AG04450 (cell line): ENCODE measurements at regions not wholly inside any gene's neighbourhood (a gene's known extent, or its start where the extent isn't known, plus 50 kb on each side); places are given as distances from the start of the nearest gene placed in this dataset.

Experiments used
- CTCF ChIA-PET: fragments of 300-600, 350-600 bp; formaldehyde crosslinking; extraction: SDS; loops from one replicate; lab custom pipeline; 2022; ENCODE audit warnings: antibody characterized with exemption, inconsistent platforms; lab: Charles Lee
- POLR2A ChIA-PET: fragments of 350-600 bp; formaldehyde crosslinking; extraction: SDS; loops from one replicate; lab custom pipeline; 2021; ENCODE audit warnings: antibody characterized with exemption, inconsistent platforms; lab: Yijun Ruan, JAX
- DNase-seq: peaks from one replicate; pipeline ENCODE4 v3.0.0-alpha.2; 2011; ENCODE audit warnings: low read depth, low spot score
- H3K27ac ChIP-seq: one replicate; pipeline ENCODE4 v1.5.1; 2012; ENCODE audit warnings: low read depth, low read length, control low read depth
- H3K27me3 ChIP-seq: one replicate; pipeline ENCODE4 v1.6.0; 2012; ENCODE audit warnings: low read length; ENCODE audit not compliant: control insufficient read depth, insufficient read depth
- H3K4me3 ChIP-seq: 2 replicates; pipeline ENCODE4 v1.5.1; 2011; ENCODE audit warnings: mild to moderate bottlenecking, low read depth, low read length, control low read depth
- H3K9me3 ChIP-seq: 2 replicates; pipeline ENCODE4 v1.5.1; 2012; ENCODE audit warnings: low read length; ENCODE audit not compliant: control insufficient read depth, insufficient read depth
- TF ChIP-seq, protein P1 (sequence below): IDR thresholded peaks from 2 replicates; pipeline ENCODE4 v1.5.1; 2011; ENCODE audit warnings: low read depth, low read length, control low read depth, inconsistent platforms

- TF ChIP-seq, protein P1, sequence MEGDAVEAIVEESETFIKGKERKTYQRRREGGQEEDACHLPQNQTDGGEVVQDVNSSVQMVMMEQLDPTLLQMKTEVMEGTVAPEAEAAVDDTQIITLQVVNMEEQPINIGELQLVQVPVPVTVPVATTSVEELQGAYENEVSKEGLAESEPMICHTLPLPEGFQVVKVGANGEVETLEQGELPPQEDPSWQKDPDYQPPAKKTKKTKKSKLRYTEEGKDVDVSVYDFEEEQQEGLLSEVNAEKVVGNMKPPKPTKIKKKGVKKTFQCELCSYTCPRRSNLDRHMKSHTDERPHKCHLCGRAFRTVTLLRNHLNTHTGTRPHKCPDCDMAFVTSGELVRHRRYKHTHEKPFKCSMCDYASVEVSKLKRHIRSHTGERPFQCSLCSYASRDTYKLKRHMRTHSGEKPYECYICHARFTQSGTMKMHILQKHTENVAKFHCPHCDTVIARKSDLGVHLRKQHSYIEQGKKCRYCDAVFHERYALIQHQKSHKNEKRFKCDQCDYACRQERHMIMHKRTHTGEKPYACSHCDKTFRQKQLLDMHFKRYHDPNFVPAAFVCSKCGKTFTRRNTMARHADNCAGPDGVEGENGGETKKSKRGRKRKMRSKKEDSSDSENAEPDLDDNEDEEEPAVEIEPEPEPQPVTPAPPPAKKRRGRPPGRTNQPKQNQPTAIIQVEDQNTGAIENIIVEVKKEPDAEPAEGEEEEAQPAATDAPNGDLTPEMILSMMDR = no peak
- H3K27ac ChIP-seq = no peak overlapping the region
- H3K4me3 ChIP-seq = no peak overlapping the region
- H3K27me3 ChIP-seq = no peaks in the 10 kb centered on the region
- DNase-seq = peak; percentile 23
- ChIA-PET CTCF (interaction anchor here (0.6 kb wide), 1 partner anchor 67 kb away, joined by 6 read pairs; no protein-coding TSS in a partner anchor), POLR2A (no interaction called here)
- no peaks in the 10 kb centered on the region for H3K9me3 ChIP-seq
These were observed 121.0 kb downstream of the KLF5 start for GRCh38 chr13:73179650-73180274.

GRCh38 chr13:73177916-73178565 is 119.2 kb downstream of the KLF5 start:
- Histone ChIP-seq H3K9me3 (no peaks in the 10 kb centered on the region), H3K27ac (no peak overlapping the region), H3K4me3 (no peak overlapping the region), H3K27me3 (no peaks in the 10 kb centered on the region)
- DNase-seq = no peak
- TF ChIP-seq, protein P1 = no peak
- ChIA-PET CTCF (no interaction called here), POLR2A (no interaction called here)

DNA sequence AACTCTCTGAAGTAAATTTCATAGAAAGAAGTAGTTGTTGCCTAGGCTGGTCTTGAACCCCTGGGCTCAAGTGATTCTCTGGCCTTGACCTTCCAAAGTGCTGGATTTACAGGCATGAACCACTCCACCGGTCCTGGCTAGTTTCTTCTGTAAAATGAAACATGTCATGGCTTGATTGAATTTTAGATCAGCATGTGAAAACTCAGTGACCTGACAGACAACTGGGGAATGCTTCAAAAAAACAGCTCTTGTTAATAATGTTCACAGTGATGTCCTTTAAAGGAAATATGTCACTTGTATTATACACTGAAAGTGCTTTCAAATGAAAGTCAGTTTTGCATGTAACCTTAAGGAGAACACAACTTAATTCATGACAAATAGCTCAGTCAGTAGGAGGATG is 118.2 kb downstream of the KLF5 start:
- H3K27ac ChIP-seq = no peak overlapping the region
- DNase-seq = no peak
- H3K9me3 ChIP-seq = no peaks in the 10 kb centered on the region
- no peaks in the 10 kb centered on the region for H3K27me3 ChIP-seq
- CTCF ChIA-PET = interaction anchor here (0.6 to 1.1 kb wide), 2 partner anchors 14 to 368 kb away, joined by 3 to 4 read pairs; no protein-coding TSS in a partner anchor
- H3K4me3 ChIP-seq = no peak overlapping the region
- TF ChIP-seq, protein P1 = no peak
- POLR2A ChIA-PET = no interaction called here

- TF ChIP-seq, protein P1 = no peak
- Histone ChIP-seq H3K9me3 (no peaks in the 10 kb centered on the region), H3K27me3 (no peaks in the 10 kb centered on the region), H3K4me3 (no peak overlapping the region), H3K27ac (no peak overlapping the region)
- ChIA-PET POLR2A (no interaction called here), CTCF (no interaction called here)
- DNase-seq = no peak
These were observed 115.8 kb downstream of the KLF5 start for GRCh38 chr13:73174521-73175010.

DNA sequence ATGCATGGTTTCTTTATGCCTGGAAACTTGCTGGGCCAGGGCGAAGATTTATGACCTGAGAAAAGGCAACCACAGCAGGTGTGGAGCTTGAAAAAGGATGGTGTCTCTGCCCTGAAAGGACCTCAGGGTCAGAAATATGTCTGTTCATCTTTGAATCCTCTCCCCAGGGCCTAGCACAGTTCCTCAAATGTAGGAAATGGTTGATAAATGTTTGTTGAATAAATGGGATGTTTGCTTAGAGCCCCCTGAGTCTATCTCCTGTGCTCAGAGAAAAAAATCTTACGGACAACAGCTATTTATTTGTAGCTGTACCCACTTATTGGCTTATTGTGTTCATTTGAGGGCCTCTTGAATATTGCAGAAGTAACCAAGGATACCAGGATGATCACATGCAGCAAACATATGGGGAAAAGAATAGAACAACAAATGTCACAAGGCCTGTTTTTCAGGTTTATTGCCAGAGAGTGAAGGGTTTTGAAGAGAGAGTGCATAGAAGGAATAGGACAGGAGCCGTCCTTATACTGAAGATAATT is 114.5 kb downstream of the KLF5 start:
- TF ChIP-seq, protein P1 = no peak
- Histone ChIP-seq H3K27ac (no peak overlapping the region), H3K27me3 (no peaks in the 10 kb centered on the region), H3K4me3 (no peak overlapping the region), H3K9me3 (no peaks in the 10 kb centered on the region)
- ChIA-PET POLR2A (no interaction called here), CTCF (interaction anchor here (1.7 kb wide), 1 partner anchor 19 kb away, joined by 5 read pairs; no protein-coding TSS in a partner anchor)
- no peak for DNase-seq
